Naive B cell (primary cell): ENCODE measurements at regions not wholly inside any gene's neighbourhood (a gene's known extent, or its start where the extent isn't known, plus 50 kb on each side); places are given as distances from the start of the nearest gene placed in this dataset.

Source experiments
- ATAC-seq, 2 donors: fragments of 150-1000 bp; cut with Tn5 transposase; 2 replicates each; pipeline ENCODE4 v1.10.0; 2021; ENCODE audit warnings: low read depth in 2 of 2, mild to moderate bottlenecking in 2 of 2, moderate library complexity in 2 of 2
- DNase-seq: peaks from one replicate; pipeline ENCODE4 v3.0.0; 2022
- H3K27ac Mint-ChIP-seq, 6 donors: one replicate each; pipeline ENCODE4 v1.8.0; 2020 to 2022; ENCODE audit warnings: mild to moderate bottlenecking in 6 of 6, mixed read lengths in 6 of 6, moderate library complexity in 5 of 6, inconsistent platforms in 2 of 6
- H3K27me3 Mint-ChIP-seq, 3 donors: one replicate each; pipeline ENCODE4 v1.8.0; 2021 to 2022; ENCODE audit warnings: mixed read lengths in 3 of 3, mild to moderate bottlenecking in 1 of 3
- H3K36me3 Mint-ChIP-seq, 2 donors: one replicate each; pipeline ENCODE4 v1.8.0; 2020 to 2022; ENCODE audit warnings: mixed read lengths in 2 of 2, inconsistent platforms in 1 of 2, mild to moderate bottlenecking in 1 of 2
- H3K4me1 Mint-ChIP-seq, 3 donors: one replicate each; pipeline ENCODE4 v1.8.0; 2020 to 2022; ENCODE audit warnings: mixed read lengths in 3 of 3, inconsistent platforms in 1 of 3, mild to moderate bottlenecking in 1 of 3, moderate library complexity in 1 of 3
- H3K4me3 Mint-ChIP-seq, 8 donors: one replicate each; pipeline ENCODE4 v1.8.0; 2020 to 2022; ENCODE audit warnings: mild to moderate bottlenecking in 8 of 8, mixed read lengths in 8 of 8, moderate library complexity in 8 of 8, inconsistent platforms in 2 of 8
- H3K9me3 Mint-ChIP-seq, 7 donors: one replicate each; pipeline ENCODE4 v1.8.0; 2020 to 2022; ENCODE audit warnings: mixed read lengths in 7 of 7, mild to moderate bottlenecking in 5 of 7, inconsistent platforms in 2 of 7, moderate library complexity in 1 of 7

DNA sequence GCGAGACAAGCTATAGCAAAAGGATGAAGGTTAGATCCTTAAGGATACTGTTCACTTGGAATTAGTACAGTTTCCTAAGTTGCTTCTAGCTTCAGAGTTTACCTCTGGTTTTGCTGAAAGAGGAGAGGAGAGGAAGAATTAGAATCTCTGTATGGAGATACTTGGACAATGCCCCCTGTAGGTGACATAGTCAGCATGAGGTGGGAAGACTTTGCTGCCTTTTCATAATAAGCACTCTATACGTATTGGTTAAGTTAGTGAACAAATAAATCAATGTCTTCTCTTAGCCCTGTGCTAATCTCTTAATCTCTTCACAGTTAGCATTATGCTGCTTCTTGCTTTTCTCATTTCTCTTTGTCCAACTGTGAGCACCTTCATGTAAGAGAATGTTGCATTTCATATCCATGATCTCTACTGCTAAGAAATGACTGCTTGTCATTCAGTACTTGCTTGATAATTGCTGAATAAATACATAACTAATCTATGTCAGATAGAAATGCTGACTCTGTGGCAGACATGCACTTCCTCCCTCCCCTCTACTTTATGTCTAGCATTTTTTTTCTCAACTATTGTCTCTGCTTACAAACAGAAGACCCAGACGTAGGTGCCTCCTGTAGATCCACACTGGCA lies 527.2 kb downstream of the GBA3 start:
- no peaks in the 10 kb centered on the region for H3K36me3 Mint-ChIP-seq
- H3K4me3 Mint-ChIP-seq, result no peak overlapping the region
- H3K4me1 Mint-ChIP-seq, result no peaks in the 10 kb centered on the region
- no peak for ATAC-seq
- DNase-seq, result no peak
- H3K27me3 Mint-ChIP-seq, result no peaks in the 10 kb centered on the region
- no peak overlapping the region for H3K27ac Mint-ChIP-seq
- peaks cover 0 to 15% (median 2%) of the 10 kb centered on the region in 7 donors for H3K9me3 Mint-ChIP-seq

GRCh38 chr4:23213198-23213597 lies 520.5 kb downstream of the GBA3 start:
- H3K36me3 Mint-ChIP-seq, result no peaks in the 10 kb centered on the region
- DNase-seq (no peak), ATAC-seq (no peak)
- H3K9me3 Mint-ChIP-seq, result peaks cover 0 to 7% (median 0%) of the 10 kb centered on the region in 7 donors
- no peak overlapping the region for H3K27ac Mint-ChIP-seq
- no peak overlapping the region for H3K4me3 Mint-ChIP-seq
- H3K27me3 Mint-ChIP-seq, result no peaks in the 10 kb centered on the region
- no peaks in the 10 kb centered on the region for H3K4me1 Mint-ChIP-seq

- H3K27ac Mint-ChIP-seq, result no peak overlapping the region
- H3K4me3 Mint-ChIP-seq, result no peak overlapping the region
- H3K36me3 Mint-ChIP-seq, result no peaks in the 10 kb centered on the region
- no peaks in the 10 kb centered on the region for H3K27me3 Mint-ChIP-seq
- peaks cover 0 to 7% (median 2%) of the 10 kb centered on the region in 7 donors for H3K9me3 Mint-ChIP-seq
- ATAC-seq (no peak), DNase-seq (no peak)
- no peaks in the 10 kb centered on the region for H3K4me1 Mint-ChIP-seq
Observed at GRCh38 chr4:23212558-23212957, 519.8 kb downstream of the GBA3 start.

GRCh38 chr4:23207059-23207458 lies 514.3 kb downstream of the GBA3 start:
- Mint-ChIP-seq H3K4me1 (no peaks in the 10 kb centered on the region), H3K4me3 (no peak overlapping the region), H3K36me3 (no peaks in the 10 kb centered on the region), H3K27ac (no peak overlapping the region), H3K27me3 (no peaks in the 10 kb centered on the region), H3K9me3 (peaks cover 3 to 21% (median 5%) of the 10 kb centered on the region in 7 donors)
- DNase-seq (no peak), ATAC-seq (no peak)

DNA sequence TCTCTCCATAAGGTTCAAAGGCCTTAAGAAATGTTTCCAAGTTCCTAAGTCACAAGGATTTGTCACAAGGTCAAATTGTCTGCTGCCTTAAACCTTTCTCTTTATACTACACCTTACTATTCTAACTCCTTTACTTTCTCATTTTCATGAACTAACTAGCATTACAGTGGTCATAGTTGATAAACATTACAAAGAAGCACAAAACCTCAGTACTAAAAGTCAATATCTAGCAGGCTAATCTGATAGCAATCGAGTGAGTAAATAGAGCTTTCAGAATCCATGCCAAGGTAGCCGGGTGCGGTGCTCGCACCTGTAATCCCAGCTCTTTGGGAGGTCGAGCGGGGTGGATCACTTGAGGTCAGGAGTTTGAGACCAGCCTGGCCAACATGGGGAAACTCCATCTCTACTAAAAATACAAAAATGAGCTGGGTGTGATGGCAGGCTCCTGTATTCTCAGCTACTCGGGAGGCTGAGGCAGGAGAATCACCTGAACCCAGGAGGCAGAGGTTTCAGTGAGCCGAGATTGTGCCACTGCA lies 510.0 kb downstream of the GBA3 start:
- peaks cover 0 to 21% (median 6%) of the 10 kb centered on the region in 7 donors for H3K9me3 Mint-ChIP-seq
- DNase-seq, result no peak
- H3K4me3 Mint-ChIP-seq, result no peak overlapping the region
- H3K4me1 Mint-ChIP-seq, result no peaks in the 10 kb centered on the region
- no peak for ATAC-seq
- no peaks in the 10 kb centered on the region for H3K27me3 Mint-ChIP-seq
- H3K36me3 Mint-ChIP-seq, result no peaks in the 10 kb centered on the region
- no peak overlapping the region for H3K27ac Mint-ChIP-seq

GRCh38 chr4:23194751-23195150 lies 502.0 kb downstream of the GBA3 start:
- Mint-ChIP-seq H3K9me3 (peaks cover 0 to 10% (median 0%) of the 10 kb centered on the region in 7 donors), H3K4me1 (no peaks in the 10 kb centered on the region), H3K4me3 (no peak overlapping the region), H3K36me3 (no peaks in the 10 kb centered on the region), H3K27me3 (no peaks in the 10 kb centered on the region), H3K27ac (no peak overlapping the region)
- ATAC-seq, result no peak
- DNase-seq, result no peak

DNA sequence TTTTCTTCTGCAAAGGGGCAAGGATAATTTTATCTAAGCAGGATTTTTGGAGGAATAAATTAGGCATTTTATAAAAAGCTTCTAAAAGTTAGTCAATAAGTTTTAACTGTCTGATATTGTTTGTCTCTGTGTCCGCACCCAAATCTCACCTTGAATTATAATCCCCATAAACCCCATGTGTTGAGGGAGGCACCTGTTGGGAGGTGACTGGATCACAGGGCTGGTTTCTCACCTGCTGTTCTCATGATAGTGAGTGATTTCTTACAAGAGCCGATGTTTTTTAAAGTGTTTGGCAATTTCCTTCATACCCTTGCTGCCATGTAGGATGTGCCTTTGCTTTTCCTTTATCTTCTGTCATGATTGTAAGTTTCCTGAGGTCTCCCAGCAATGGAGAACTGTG lies 481.4 kb downstream of the GBA3 start:
- H3K27ac Mint-ChIP-seq, result no peak overlapping the region
- ATAC-seq (no peak), DNase-seq (no peak)
- peaks cover 4 to 26% (median 12%) of the 10 kb centered on the region in 7 donors for H3K9me3 Mint-ChIP-seq
- no peak overlapping the region for H3K4me3 Mint-ChIP-seq
- no peaks in the 10 kb centered on the region for H3K36me3 Mint-ChIP-seq
- H3K27me3 Mint-ChIP-seq, result no peaks in the 10 kb centered on the region
- no peaks in the 10 kb centered on the region for H3K4me1 Mint-ChIP-seq

DNA sequence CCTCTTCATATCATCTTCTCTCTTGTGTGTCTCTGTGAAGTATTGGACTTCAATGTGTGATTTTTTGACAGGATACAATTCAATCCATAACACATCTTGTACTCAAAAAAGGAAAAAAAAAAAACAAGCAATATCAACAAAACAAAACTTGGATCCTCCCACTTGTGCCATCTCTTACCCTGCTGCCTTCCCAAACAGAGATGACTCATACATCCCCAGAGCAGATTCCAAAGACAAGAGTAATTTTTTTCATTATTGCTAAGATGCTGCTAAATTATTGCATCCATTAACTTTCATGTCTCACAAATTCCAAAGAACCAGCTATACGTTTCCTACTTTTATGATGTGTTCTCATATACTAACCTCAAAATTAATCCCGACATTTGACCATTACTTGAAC lies 479.2 kb downstream of the GBA3 start:
- Mint-ChIP-seq H3K27me3 (no peaks in the 10 kb centered on the region), H3K4me3 (no peak overlapping the region), H3K9me3 (peaks cover under 1 to 19% (median 8%) of the 10 kb centered on the region in 7 donors), H3K27ac (no peak overlapping the region), H3K36me3 (no peaks in the 10 kb centered on the region), H3K4me1 (no peaks in the 10 kb centered on the region)
- ATAC-seq (no peak), DNase-seq (no peak)

- Mint-ChIP-seq H3K9me3 (peaks cover 0 to 18% (median 5%) of the 10 kb centered on the region in 7 donors), H3K27me3 (no peaks in the 10 kb centered on the region), H3K27ac (no peak overlapping the region), H3K36me3 (no peaks in the 10 kb centered on the region), H3K4me1 (no peaks in the 10 kb centered on the region), H3K4me3 (no peak overlapping the region)
- DNase-seq (no peak), ATAC-seq (no peak)
Observed at GRCh38 chr4:23169608-23170311, 477.0 kb downstream of the GBA3 start.

DNA sequence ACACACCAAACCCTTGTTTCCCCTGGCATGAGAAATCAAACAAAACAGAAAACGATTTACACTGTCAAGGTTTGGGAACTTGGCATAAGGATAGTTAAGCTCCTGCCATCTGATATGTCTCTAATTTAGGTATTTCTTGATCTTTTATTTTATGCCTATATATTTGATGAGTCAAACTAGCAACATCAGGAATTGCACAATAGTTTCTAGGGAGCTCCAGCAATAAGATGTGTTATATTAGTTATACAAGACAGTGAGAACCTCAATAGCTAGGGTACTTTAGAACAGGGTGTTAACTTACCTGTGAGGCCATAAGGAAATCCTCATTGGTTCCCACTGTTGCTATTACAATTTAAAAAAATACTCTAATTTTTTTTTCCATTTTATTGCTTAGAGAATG lies 474.2 kb downstream of the GBA3 start:
- no peaks in the 10 kb centered on the region for H3K36me3 Mint-ChIP-seq
- no peaks in the 10 kb centered on the region for H3K27me3 Mint-ChIP-seq
- peaks cover 1 to 8% (median 5%) of the 10 kb centered on the region in 7 donors for H3K9me3 Mint-ChIP-seq
- H3K4me3 Mint-ChIP-seq, result no peak overlapping the region
- H3K4me1 Mint-ChIP-seq, result no peaks in the 10 kb centered on the region
- DNase-seq (no peak), ATAC-seq (no peak)
- H3K27ac Mint-ChIP-seq, result no peak overlapping the region

DNA sequence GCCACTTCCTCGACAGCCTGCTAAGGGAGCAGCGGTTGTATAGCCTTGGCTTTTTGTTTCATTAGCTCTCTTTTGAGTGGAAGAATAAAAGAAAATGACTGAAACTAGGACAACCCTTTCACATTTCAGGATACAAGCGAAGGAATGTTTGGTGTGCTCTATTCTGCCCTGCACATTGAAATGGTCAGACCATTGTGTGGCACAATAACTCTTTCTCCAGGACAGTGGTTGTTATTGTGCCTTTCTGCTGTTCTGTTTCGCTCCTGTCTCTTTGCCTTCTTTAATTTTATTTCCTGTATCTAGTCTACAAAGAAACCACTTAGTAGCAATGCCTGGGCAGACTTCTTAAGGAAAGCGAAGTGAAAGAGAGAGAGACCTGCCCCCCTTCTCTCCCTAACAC lies 473.7 kb downstream of the GBA3 start:
- Mint-ChIP-seq H3K36me3 (no peaks in the 10 kb centered on the region), H3K4me1 (no peaks in the 10 kb centered on the region), H3K27ac (no peak overlapping the region), H3K4me3 (no peak overlapping the region), H3K9me3 (peaks cover 1 to 8% (median 6%) of the 10 kb centered on the region in 7 donors), H3K27me3 (no peaks in the 10 kb centered on the region)
- no peak for ATAC-seq
- no peak for DNase-seq

GRCh38 chr4:23165669-23166068 lies 472.9 kb downstream of the GBA3 start:
- Mint-ChIP-seq H3K9me3 (peaks cover 1 to 8% (median 6%) of the 10 kb centered on the region in 7 donors), H3K4me3 (no peak overlapping the region), H3K27ac (no peak overlapping the region), H3K27me3 (no peaks in the 10 kb centered on the region), H3K4me1 (no peaks in the 10 kb centered on the region), H3K36me3 (no peaks in the 10 kb centered on the region)
- ATAC-seq (no peak), DNase-seq (no peak)

DNA sequence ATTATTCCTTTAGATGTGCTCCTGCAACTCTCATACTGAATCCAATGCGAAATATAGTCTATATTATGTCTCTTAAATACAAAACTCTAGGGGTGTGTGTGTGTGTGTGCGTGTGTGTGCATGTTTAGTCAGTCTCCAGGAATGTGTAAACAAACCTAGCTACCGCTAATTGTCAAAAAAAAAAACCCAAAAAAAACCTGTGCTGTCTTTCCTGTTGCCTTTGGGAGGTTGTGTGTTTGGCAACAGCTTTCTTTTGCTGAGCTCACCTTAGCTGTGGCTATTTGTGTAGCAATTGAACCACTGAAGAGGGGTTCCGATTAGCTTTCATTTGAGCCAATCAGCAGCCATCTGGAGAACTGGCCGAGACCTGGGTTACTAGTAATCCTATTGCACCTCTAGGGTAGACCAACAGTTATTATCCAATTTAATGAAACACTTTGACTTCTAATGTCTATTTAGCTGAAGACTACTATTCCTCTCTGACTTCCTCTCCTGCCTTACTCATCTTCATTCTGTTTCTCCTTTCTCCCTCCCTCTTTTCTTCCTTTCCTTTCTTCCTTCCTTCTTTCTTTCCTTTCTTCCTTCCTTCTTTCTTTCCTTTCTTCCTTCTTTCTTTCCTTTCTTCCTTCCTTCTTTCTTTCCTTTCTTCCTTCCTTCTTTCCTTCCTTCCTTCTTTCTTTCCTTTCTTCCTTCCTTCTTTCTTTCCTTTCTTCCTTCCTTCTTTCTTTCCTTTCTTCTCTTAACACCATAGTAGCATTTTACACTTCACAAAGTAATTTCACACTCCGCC lies 471.1 kb downstream of the GBA3 start:
- Mint-ChIP-seq H3K4me3 (no peak overlapping the region), H3K9me3 (peaks cover 2 to 10% (median 6%) of the 10 kb centered on the region in 7 donors), H3K4me1 (no peaks in the 10 kb centered on the region), H3K36me3 (no peaks in the 10 kb centered on the region), H3K27me3 (no peaks in the 10 kb centered on the region), H3K27ac (no peak overlapping the region)
- ATAC-seq (no peak), DNase-seq (no peak)

- Mint-ChIP-seq H3K27me3 (no peaks in the 10 kb centered on the region), H3K4me1 (no peaks in the 10 kb centered on the region), H3K36me3 (no peaks in the 10 kb centered on the region), H3K27ac (no peak overlapping the region), H3K9me3 (peaks cover 2 to 12% (median 7%) of the 10 kb centered on the region in 7 donors), H3K4me3 (no peak overlapping the region)
- DNase-seq (no peak), ATAC-seq (no peak)
Observed at GRCh38 chr4:23162275-23162674, 469.5 kb downstream of the GBA3 start.
